ENCODE measurements at regions not wholly inside any gene's neighbourhood (a gene's known extent, or its start where the extent isn't known, plus 50 kb on each side); places are given as distances from the start of the nearest gene placed in this dataset.

DNA sequence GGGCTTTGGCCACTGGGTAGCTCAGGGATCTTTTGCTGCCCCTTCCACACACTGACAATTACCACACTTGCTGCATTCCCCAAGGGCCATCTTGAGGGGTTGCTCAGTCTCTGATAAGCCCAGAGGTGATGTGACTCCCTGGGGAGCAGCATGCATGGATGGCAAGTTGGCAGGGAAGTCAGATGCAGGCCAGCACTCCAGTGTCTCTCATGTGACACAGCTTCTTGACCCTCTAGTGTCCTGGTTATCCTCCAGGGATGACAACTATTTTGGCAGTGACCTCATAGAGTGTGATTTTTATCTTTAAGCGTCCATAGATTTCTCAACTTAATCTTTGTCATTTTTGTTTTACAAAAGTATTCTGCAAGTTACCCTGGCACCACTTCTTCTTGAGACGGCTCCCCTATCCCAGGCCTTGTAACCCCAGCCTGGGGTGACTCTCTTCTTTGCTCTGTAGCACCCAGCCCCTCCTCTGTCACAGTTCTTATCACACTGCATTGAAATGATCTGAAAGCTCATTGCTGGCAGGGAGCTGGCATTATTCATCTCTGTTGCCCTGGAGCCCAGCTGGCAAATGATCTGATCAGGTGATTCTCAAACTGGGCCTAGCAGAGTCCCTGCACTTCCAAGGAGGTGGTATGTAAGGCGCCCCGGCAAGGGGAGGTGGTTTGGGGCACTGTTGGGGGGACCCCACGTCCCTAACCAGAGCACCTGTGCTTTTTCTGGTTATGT, 72.6 kb downstream of the TENT5C start:
- no peak for DNase-seq (ENCODE audit: low read depth in 4 of 4, low spot score in 1 of 4)

DNA sequence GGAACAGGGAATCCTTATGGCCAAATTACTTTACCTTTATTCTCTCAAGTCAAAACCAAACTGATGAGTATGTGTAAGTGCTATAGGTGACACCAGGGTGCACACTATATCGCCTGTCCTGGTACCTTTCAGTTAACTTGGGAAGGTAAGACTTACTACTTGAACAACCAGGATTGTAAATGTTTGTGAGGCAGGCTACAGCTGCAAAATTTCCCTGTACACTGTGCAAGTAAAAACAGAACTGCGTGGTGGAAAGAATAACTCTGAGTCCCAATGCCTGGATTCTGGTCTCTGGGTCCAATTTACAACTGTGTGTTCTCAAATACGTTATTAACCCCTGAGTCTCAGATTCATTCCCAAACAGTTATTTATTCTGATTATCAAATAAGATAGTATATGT, 73.5 kb downstream of the TENT5C start:
- no peak for DNase-seq (ENCODE audit: low read depth in 4 of 4, low spot score in 1 of 4)

GRCh38 chr1:117679868-117680267, 74.0 kb downstream of the TENT5C start:
- no peak for DNase-seq (ENCODE audit: low read depth in 4 of 4, low spot score in 1 of 4)

DNA sequence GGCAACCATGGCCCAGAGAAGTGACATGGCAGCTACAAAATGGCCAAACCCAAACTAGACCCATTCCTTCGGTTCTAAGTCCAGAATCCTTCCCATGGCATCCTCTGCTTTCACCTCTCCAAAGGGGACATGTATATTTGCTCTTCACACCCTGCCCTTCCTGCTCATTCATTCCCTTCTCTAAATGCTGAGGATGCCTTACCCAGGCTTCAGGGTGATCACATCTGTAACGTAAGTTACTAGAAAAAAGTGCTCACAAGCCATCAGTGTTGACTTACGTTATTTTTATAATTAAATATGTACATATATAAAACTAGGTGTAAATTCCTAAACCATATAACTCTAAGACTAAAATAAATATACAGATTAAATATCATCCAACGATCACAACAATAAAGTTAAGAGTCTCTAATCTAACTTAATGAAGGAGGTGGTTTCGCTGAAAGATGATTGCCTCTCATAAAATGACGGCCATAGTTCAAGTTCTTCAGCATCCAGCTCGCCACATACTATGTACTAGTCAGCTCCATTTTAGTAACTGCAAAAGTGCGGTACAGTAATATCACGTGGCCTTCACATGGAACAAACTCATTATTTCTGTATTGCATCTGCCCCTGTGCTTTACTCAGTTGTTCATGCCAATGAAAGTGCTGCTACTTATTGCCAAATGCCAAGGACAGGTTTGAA, 74.6 kb downstream of the TENT5C start:
- DNase-seq (ENCODE audit: low read depth in 4 of 4, low spot score in 1 of 4) = no peak

DNA sequence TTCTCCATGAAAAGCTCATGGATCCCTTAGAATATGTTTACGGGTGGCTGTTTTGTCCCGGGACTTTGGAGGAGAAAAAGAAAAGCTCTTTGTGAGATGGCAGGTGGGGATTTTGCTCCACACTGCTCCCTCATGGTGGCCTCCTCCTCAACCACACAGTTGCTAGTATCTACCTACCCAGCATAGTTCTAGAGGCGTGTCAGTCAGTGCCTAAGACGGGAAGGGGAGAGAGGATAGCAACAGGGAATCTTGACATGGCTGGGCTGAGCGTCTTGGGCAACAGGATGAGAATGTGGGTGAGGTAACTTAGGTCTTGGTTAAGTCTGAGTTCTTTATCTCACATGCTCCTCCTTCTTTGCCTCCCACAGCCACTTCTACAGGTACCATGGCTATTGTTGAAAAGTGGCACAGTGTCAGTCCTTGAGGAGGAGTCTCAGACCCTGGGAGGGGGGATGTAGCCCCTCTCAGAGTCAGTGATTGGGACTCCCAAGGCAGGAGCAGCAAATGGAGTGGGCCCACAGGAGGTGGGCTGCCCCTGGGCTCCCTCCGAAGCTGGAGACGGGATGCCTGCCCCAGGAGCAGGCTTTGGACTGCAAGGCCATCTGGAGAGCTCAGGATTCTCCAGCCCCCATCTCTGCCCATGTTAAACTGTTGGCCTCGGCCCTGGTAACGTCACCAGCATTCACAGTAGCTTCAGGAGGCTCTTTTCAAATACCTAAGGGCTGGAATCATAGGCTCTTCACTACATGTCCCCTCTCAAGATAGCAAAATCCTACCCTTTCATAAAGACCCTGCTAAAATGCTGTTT, 75.4 kb downstream of the TENT5C start:
- DNase-seq (ENCODE audit: low read depth in 4 of 4, low spot score in 1 of 4) = no peak

GRCh38 chr1:117681901-117682250, 76.0 kb downstream of the TENT5C start:
- DNase-seq (ENCODE audit: low read depth in 4 of 4, low spot score in 1 of 4) = no peak

GRCh38 chr1:117682372-117682771, 76.5 kb downstream of the TENT5C start:
- DNase-seq (ENCODE audit: low read depth in 4 of 4, low spot score in 1 of 4) = no peak

GRCh38 chr1:117683571-117684285, 77.9 kb downstream of the TENT5C start:
- no peak for DNase-seq (ENCODE audit: low read depth in 4 of 4, low spot score in 1 of 4)

GRCh38 chr1:117685936-117686806, 80.3 kb downstream of the TENT5C start:
- DNase-seq (ENCODE audit: low read depth in 4 of 4, low spot score in 1 of 4) = no peak

- no peak for DNase-seq (ENCODE audit: low read depth in 4 of 4, low spot score in 1 of 4)
These were observed 81.1 kb downstream of the TENT5C start for GRCh38 chr1:117686907-117687306.

DNA sequence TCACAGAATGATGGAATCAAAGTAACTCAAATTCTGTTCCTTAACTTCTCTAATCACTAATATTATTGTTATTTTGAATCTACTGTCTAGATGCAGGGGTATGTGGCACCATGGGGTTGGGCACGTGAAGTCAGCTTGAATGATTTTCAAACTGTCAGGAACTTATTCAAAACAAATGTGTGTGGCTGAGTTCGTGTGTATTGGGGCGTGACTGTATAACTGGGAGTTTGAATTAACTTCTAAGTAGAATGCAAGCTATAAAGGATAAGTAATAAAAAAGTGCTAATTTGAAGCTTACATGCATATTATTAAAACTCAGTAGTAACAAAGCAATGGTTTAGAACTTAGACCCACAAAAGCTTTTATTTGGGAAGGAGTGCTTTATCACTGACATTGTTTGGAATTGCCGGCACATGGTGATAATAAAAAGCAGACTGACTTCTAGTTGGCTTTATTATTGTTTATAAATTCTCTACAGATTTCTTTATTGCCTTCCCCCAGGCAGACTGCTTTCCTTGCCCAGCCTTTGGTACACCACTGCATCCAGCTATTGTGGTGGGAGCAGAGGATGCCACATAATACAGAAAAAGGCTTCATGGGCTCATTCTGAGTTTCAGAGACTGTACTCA, 84.3 kb downstream of the TENT5C start:
- DNase-seq (ENCODE audit: low read depth in 4 of 4, low spot score in 1 of 4) = no peak

- DNase-seq (ENCODE audit: low read depth in 4 of 4, low spot score in 1 of 4) = no peak
These were observed 86.1 kb downstream of the TENT5C start for GRCh38 chr1:117691942-117692341.

- no peak for DNase-seq (ENCODE audit: low read depth in 4 of 4, low spot score in 1 of 4)
These were observed 88.7 kb downstream of the TENT5C start for GRCh38 chr1:117694543-117694942.

DNA sequence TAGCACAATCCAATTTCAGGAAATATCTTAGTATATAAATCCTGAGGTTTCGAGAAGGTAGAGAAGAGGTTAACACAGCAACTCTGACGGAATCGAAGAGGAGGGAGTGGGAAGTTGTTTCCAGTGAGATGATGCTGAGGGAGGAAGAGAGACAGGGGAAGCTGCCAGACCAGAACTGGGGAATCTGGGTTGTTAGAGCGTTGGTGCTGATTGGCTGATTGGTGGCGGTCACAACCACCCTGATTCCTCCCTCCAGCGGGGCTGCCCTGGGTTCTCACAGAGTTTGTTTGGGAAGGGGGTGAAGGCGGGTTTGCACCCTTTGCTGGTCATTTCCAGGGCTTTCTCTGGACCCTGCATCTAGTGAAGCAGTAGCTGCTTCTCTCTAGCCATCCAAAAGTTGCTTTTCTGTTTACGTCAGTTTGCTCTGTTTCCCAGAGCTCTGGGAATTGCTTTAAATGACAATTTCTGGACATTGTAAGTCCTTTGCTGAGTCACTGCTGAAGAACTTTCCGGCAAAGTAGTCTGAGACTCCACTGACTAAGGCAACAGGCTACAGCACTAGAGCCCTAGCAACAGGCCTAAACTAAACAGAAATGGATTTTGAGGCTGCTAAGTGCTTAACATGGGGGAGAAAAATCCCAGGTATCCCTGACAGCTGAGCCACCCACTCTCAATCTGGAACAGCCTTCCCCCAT, 90.1 kb downstream of the TENT5C start:
- DNase-seq (ENCODE audit: low read depth in 4 of 4, low spot score in 1 of 4) = no peak

GRCh38 chr1:117696561-117696960, 90.7 kb downstream of the TENT5C start:
- no peak for DNase-seq (ENCODE audit: low read depth in 4 of 4, low spot score in 1 of 4)

DNA sequence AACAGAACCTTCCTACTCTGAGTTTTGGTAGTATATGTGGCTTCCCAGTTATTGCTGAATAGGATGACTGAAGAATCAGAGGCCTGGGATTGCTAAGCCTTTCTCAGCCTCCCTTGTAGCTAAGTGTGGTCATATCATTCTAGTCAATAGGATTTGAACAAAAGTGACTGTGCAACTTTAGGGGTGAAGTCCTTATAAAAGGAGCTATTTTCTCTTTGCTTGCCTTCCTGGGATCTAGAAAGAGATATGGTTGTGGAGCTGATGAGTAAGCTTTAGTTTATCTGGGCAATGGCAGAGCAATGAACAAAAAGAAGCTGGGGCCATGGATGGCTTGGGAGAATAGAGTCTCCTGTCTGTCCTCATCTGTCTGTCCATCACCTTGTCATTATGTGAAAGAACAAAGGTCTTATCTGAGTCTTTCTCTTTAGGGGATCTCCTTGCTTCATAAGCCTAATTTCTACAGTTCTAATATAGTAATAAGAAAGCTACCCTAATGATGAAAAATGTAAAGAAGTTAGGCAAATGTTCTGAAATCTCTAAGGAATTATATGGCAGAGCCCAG, 91.5 kb downstream of the TENT5C start:
- DNase-seq (ENCODE audit: low read depth in 4 of 4, low spot score in 1 of 4) = no peak

DNA sequence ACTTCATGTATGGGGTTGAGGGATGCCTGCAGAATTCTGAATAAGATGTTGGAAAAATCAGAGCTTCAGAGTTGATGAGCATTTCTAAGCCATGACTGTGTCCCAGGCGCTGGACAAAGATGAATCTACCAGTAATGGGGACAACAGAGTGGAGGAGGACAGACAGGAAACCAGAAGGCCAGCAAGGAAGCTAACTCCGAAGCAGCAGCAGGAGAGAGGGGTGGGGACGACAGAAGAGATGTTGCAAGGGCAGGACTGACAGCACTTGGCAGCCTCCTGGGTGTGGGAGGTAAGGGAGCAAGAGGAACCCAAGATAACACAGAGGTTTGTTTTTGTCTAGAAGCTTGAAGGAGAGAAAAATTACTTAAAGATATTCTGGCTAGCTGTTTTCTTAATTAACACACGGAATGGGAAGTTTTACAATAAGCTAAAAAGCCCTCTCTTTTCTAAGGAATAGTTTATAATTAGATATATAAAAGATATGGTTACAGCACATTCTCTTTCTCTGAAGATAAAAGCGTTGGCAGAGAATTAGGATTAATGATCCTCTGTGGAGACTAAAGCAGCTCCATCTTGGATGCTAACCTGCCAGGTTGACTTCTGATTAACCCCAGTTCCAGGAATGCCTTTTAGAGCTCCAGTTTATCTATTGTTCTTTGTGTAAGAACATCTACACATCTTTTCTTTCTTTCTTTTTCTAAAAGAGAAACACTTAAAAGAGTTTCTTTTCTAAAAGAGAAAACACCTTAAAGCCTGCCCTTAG, 92.7 kb downstream of the TENT5C start:
- no peak for DNase-seq (ENCODE audit: low read depth in 4 of 4, low spot score in 1 of 4)

DNA sequence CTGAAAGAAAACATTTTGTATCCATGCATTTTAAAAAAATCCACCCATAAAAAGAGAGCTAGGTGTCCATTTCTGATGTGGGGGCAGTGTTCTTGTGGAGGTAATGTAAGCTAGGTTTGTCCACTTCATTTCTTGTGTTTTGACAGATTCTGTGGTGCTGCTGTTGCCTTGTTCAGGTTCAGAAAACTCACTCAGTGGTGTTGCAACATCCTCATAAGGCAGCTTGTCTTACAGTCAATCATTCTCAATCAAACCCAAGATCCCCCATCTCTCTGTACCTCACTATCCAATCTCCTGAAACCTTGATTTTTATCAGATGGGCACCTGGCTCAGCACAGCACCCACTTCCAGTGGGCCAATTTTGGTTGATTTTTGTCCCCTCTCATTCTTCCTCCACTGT, 94.1 kb downstream of the TENT5C start:
- no peak for DNase-seq (ENCODE audit: low read depth in 4 of 4, low spot score in 1 of 4)
